Germinal center (tissue), 1 donor: ENCODE measurements at regions not wholly inside any gene's neighbourhood (a gene's known extent, or its start where the extent isn't known, plus 50 kb on each side); places are given as distances from the start of the nearest gene placed in this dataset.

Source experiments
- DNase-seq: peaks from one replicate; pipeline ENCODE4 v3.0.0; 2012; ENCODE audit warnings: mixed read lengths, low spot score

DNA sequence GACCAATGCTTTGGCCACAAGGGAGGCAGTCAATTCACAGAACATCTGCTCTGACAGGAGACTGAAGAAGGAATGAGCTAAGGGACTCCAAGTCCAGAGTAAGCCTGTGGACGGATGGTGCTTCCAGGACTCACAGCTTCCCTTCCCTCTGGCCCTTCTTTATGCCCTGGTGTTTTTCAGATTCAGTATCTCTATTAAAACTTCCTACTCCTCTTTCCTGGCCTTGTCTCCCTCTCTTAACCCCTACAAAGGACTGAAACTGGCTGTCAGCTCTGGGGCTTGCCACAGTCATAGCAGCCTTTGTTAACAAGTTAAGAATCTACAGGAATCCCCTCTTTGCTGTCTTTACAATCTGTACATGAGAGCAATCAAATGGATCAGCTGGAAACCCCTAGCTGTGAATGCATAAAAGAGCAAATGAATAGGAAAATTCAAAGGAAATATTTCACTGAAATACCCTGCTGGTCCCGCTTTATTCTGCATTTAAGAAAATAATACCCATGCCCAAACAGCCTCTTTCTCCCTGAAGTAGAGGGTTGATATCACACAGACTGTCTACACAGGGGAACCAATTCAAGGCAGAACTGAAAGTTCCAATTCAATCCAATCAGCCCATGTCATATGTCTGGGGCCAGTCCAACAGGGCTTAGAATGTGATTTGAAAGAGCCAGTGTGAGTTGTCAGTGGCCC, 192.3 kb downstream of the MZT1 start:
- no peak for DNase-seq

DNA sequence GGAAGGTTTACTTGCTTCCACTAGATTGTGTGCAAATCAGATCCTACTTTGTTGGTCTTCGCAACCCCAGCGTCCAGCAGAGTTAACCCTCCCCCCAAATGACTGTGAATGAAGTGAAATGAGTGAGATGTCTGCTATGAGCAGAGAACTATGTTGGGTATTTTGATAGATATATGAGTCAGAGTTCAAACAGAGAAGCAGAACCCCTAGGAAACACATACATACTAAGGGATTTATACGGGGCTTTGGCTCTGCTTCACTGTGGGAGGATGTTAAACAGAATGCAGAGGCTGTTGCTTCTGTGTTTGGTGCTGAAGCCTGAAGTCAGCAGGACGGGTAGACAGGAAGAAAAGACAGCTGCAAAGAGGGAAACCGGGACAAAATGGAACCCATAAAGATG, 197.0 kb downstream of the MZT1 start:
- DNase-seq, result no peak

DNA sequence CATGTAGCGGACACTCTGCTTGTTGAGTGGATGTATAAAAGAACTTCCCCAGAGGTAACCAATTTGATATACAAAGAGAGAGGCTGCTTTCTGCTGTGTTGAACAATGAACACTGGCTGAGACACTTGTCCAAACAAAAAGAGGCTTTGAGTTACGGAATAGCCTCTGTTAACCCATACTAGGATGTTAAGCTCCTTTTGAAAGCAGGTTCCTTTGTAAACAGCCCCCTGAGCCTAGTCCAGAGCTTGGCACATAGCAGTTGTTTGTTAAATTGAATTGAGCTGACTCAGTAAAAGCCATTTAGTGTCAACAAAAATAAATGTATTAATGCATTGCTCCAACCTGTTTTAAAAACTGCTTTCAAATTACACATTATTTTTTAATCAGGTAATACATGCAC, 200.1 kb downstream of the MZT1 start:
- DNase-seq, result no peak

GRCh38 chr13:72523593-72523992, 203.8 kb downstream of the MZT1 start:
- DNase-seq, result no peak

DNA sequence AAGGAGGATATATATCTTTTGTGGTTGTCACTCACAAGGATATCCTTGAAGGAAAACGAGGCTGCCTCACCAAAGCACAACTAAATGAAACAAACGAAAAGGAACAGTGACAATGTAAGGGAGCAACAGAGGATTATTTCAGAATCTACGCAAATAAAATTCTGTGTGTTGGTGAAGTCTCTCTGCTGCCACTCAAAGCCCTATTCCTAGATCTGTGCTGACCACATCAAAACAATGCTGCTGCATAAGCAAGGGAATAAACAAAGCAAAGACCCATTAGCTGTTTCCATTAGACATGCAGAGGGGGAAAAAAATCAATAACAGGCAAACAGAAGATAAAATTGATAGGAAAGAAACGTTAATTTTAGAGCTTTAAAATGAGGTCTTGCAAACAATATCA, 204.4 kb downstream of the MZT1 start:
- no peak for DNase-seq

- no peak for DNase-seq
Measured at GRCh38 chr13:72521940-72522661, 205.3 kb downstream of the MZT1 start.

- no peak for DNase-seq
Measured at GRCh38 chr13:72514146-72514545, 213.3 kb downstream of the MZT1 start.

GRCh38 chr13:72508392-72508791, 219.0 kb downstream of the MZT1 start:
- no peak for DNase-seq

GRCh38 chr13:72507416-72508199, 219.8 kb downstream of the MZT1 start:
- DNase-seq, result no peak

DNA sequence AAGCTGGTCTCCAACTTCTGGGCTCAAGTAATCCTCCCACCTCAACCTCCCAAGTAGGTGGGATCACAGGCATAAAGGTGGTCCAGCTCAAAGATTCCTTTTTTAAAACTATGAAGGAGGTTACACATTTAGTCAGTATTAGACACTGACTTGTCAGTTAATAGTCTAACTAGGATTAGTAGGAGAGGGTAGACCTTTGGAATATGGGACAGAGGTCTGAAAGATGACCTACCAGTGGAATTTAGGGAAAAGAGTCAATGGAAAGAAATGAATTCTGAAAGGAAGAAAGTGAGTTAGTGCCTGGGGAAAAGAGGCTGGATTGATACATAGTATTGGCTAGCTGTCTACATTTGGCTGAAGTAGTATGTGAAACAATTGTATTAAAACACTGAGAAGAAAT, 220.7 kb downstream of the MZT1 start:
- DNase-seq, result no peak

GRCh38 chr13:72505376-72505775, 222.1 kb downstream of the MZT1 start:
- DNase-seq, result no peak

DNA sequence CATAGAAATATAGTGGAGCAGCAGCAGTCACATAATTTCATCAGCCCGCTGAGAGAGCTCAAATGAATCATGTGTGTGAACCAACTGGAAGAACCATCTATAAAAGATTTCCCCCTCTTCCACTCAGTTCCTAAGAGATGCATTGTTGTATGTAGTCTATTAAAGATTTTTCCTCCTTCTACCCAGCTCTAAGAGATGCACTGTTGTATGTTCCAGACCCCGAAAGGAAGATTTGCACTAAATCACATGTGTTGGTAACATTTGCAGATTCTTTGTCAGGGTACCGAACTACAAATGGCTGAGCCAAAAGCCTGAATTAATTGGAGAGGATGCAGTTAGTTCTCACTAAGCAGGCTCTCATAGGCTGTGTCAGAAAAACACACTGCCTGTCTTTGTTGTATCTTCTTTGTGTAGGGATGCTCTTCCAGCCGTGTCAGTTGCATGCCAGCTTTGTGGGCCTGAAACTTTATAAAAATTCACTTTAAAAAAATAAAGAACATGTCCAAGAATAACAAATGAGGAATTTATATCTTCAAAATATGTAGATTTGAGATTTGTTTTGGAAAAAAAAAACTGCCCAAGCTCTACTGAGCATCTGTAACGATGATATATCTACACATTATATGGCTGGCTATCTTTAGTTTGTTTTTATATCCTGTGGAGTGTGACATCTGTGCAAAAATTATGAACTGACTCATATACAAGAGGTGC, 223.1 kb downstream of the MZT1 start:
- DNase-seq, result no peak

GRCh38 chr13:72500851-72501250, 226.6 kb downstream of the MZT1 start:
- DNase-seq, result no peak

DNA sequence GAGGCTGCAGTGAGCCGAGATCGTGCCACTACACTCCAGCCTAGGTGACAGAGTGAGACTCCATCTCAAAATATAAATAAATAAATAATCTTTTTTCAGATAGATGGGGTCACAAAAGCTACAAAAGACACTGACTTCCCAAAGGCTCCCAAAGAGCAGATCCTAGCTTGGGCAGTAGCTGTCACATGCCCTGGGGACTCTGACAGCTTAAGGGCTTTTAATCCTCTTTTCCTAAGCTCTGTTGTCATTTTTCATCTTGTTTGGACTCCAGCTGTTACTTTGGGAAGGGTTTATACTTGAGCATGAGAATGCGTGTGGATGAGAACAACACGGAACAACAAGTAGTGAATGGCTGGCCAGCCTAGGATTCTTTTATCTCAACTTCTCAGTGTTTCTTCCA, 231.7 kb downstream of the MZT1 start:
- no peak for DNase-seq

DNA sequence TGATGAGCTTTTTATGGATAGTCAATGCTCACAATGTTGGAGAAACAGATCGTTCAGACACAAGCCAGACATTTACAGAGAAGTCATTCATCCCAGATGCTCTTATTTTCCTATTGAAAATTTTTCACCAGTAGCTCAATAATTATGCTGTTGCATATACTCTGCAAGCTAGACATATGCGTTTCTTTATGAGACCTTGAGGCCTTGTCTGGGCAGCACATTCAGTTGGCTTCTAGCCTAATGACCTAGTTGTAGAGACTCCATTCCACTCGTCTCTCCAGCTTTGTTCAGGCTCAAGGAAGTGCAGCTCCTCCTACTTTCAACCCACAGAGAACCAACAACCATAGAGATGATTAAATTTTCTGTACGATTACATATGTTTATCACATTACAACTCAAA, 237.7 kb downstream of the MZT1 start:
- no peak for DNase-seq

DNA sequence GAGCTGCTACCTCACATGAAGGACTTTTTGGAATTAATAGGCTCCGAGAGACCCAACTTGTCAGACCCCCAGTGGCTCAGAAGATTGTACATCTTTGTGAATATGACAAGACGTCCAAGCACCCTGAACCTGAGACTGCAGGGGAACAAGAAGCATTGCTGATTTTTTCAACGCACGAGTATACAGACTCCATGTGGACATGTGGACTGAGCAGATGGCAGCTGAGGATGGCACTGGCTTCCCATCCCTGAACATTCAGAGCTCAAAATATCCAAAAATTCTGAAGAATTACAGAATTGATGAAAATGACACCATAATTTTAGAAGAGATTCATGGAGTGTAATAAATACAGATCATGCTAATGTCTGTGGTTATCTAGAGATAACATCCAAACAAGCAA, 254.1 kb downstream of the MZT1 start:
- no peak for DNase-seq

DNA sequence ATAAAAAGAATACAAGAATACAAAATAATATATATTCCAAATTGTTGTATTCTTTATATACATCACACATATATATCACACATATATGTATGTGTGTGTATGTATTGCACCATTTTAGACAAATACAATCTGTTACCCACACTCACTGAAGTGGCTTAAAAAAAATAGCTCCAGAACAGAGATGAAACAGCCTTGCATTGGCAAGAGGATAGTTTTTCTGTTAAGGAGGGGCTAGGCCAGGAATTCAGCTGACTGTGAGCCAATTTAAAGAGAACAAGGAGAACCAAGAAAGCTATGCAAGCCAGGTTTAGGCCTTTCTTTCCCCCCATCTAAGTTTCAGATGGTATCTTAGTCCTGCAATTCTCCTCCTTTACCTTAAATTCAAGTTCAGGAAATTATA, 257.5 kb downstream of the MZT1 start:
- no peak for DNase-seq

DNA sequence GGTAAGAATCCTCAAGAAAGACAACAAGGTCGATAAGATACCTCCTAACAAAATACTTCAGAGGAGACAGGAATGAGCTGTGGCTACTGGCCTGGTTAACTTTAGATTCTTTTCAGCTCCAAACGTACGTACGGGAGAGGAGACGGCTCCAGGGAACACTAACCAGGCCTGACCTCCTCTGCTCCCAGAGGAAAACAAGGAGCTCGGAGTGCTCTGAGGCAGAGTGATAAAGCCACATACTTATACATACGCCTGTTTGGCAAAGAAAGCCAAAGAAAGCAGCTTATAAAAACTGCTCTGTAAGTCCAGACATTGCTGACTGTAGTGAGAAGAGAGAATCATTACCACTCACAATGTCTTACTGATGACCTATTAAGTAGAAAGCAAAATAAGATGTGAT, 263.9 kb downstream of the MZT1 start:
- DNase-seq, result no peak

DNA sequence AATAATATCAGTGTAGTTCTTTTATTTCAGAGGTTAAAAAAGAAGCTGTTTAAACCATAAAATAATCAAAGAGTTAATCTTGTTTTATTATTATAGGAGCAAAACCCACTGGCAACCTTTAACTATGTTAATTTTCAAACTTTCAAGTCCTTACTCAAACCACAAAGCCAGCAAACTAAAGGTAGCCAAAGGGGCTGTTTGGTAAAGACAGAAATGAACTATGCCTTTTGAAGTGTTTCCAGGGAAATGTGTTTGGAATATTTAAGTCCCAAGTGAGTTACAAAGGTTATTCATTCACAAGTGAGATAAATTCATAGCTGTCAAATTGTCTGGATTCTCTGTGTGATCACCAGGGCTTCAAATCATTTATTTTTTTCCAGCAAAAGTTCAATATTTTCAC, 264.7 kb downstream of the MZT1 start:
- no peak for DNase-seq

DNA sequence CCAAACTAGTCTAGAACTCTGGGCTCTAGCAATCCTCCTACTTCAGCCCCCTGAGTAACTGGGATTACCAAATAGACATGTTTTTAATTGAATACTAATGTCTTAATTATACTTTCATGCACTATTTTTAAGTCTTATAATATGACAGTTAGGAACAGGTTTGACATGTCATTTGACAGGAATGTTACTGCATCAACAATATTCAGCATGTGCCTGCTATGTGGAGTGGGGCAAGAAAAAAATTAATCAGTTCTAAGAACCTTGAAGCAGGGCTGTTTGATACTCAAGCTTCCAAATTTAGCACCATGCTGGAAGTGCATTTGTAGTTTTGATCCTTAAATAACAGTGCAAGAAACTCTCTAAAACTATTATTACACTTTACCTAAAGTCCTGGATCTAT, 265.3 kb downstream of the MZT1 start:
- DNase-seq, result no peak

- DNase-seq, result no peak
Measured at GRCh38 chr13:72458701-72459100, 268.7 kb downstream of the MZT1 start.

DNA sequence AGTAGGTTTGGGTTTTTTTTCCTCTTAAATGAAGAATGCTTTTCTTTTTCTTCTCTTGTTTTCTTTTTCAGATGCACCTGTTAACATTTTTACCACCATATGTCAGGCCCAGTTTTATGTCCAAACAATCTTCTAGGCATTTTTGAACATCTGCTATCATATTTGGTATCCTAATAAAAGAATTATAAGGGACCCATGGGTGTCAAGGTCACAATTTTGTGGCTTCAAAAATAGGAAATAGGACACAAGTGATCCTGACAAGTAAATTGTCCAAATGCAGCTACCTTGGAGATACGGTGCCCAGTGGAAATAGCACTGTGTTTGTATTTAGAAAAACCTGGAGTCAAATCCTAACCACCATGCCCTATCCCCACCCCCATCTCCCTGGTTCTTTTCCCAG, 270.3 kb downstream of the MZT1 start:
- DNase-seq, result no peak

- DNase-seq, result no peak
Measured at GRCh38 chr13:72456486-72456885, 270.9 kb downstream of the MZT1 start.
